NT2/D1 (cell line): ENCODE measurements at regions not wholly inside any gene's neighbourhood (a gene's known extent, or its start where the extent isn't known, plus 50 kb on each side); places are given as distances from the start of the nearest gene placed in this dataset.

Source experiments
- DNase-seq: peaks from one replicate; pipeline ENCODE4 v3.0.0-alpha.2; 2011; ENCODE audit warnings: low read depth, low spot score
- H3K27me3 ChIP-seq: 2 replicates; pipeline ENCODE4 v1.6.0; 2011; ENCODE audit warnings: mild to moderate bottlenecking; ENCODE audit not compliant: insufficient read length, insufficient read depth
- H3K36me3 ChIP-seq: 2 replicates; pipeline ENCODE4 v1.6.1; 2011; ENCODE audit warnings: mild to moderate bottlenecking, low read length, mixed read lengths; ENCODE audit not compliant: insufficient read depth, insufficient read length
- H3K4me1 ChIP-seq: 2 replicates; pipeline ENCODE4 v1.5.1; 2011; ENCODE audit not compliant: insufficient read depth, insufficient read length
- H3K4me3 ChIP-seq: 2 replicates; pipeline ENCODE4 v1.5.1; 2011; ENCODE audit warnings: low read depth; ENCODE audit not compliant: insufficient read length
- H3K9ac ChIP-seq: 2 replicates; pipeline ENCODE4 v1.6.0; 2011; ENCODE audit warnings: low read depth; ENCODE audit not compliant: insufficient read length
- H3K9me3 ChIP-seq: 2 replicates; pipeline ENCODE4 v1.5.1; 2011; ENCODE audit warnings: mild to moderate bottlenecking, low read length; ENCODE audit not compliant: insufficient read depth
- SUZ12 ChIP-seq: IDR thresholded peaks from 2 replicates; pipeline ENCODE4 v1.6.1; 2011; ENCODE audit not compliant: insufficient read length, insufficient read depth; ENCODE audit errors: extremely low read depth
- YY1 ChIP-seq: IDR thresholded peaks from 2 replicates; pipeline ENCODE4 v1.6.1; 2011; ENCODE audit not compliant: insufficient read length, insufficient read depth
- ZNF274 ChIP-seq: IDR thresholded peaks from 2 replicates; pipeline ENCODE4 v1.6.1; 2011; ENCODE audit warnings: mild to moderate bottlenecking, low read depth, low read length

DNA sequence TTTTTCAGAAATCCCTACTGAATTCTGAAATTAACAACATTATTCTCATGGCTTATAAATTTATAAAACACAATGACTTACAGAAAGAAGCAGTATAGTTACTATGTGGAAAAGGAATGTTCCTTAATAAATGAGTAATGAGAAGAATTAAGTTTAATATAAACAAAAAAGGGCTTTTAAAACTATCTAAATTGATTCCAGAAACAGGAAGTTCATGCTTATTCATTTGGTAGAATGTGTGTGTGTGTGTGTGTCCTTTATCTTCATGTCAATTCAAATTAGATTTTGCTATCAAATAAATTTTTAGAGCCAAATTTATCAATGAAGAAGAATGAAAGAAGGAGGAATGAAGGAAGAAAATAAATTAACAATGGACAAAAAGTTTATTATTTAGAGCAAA lies 440.8 kb upstream of the LRRTM4 start:
- Histone ChIP-seq H3K36me3 (no peaks in the 10 kb centered on the region), H3K4me3 (no peak overlapping the region), H3K27me3 (no peaks in the 10 kb centered on the region), H3K4me1 (no peaks in the 10 kb centered on the region), H3K9me3 (no peaks in the 10 kb centered on the region), H3K9ac (no peak overlapping the region)
- no peak for DNase-seq
- TF ChIP-seq YY1, result no peak
- no peak for TF ChIP-seq SUZ12
- TF ChIP-seq ZNF274, result no peak

DNA sequence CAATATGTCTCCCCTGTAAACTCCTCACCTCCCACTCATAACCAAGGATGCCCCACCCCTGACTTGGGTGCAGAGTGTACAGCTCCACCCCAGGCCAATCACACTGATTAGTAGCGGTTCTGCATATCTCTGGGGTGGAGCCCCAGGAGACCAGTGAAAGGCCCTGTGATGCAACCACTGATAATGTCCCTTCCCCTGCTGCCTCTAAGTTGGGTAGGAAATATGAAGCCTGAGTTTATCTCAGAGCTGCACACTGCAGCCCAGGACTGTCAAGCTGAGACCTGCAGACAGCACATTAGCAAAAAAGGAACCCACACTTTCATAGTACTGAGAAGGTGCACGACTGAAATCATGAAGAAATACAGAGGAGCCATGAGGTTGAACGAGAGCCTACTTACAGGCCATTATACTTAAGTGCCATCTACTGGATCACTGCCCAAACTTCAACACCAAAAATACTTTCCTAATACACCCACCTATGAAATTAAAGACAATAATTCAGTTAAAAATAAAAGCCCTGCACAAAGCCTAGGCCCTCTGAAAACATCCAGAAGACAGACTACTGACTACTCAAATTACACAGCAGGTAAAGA lies 455.4 kb upstream of the LRRTM4 start:
- DNase-seq, result peak; percentile 2

DNA sequence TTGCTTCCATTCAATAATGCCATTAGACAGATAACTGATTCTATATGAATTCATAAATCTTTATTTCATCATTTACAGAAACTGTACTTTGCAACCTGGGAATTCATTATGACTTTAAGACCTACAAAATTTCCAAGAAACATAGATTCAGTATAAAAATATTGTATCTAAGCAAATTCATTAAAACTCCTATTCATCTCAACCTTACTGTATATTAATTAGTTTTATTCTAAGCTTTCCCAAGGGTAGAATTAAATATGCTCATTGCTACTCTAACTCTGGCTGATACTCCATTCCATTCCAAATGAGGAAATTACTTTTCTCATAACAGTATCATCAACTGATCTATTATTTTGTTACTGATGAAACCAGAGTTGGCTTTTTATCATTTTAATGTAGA lies 473.0 kb upstream of the LRRTM4 start:
- no peaks in the 10 kb centered on the region for H3K36me3 ChIP-seq
- no peaks in the 10 kb centered on the region for H3K4me1 ChIP-seq
- no peak overlapping the region for H3K9ac ChIP-seq
- no peak overlapping the region for H3K4me3 ChIP-seq
- TF ChIP-seq SUZ12 (no peak), YY1 (no peak), ZNF274 (no peak)
- no peaks in the 10 kb centered on the region for H3K9me3 ChIP-seq
- H3K27me3 ChIP-seq, result no peaks in the 10 kb centered on the region
- DNase-seq, result no peak

More for the DNA sequence above, 455.4 kb upstream of the LRRTM4 start:
- Histone ChIP-seq H3K36me3 (no peaks in the 10 kb centered on the region), H3K9ac (no peak overlapping the region), H3K9me3 (no peaks in the 10 kb centered on the region), H3K27me3 (no peaks in the 10 kb centered on the region), H3K4me1 (no peaks in the 10 kb centered on the region), H3K4me3 (no peak overlapping the region)
- no peak for TF ChIP-seq ZNF274
- no peak for TF ChIP-seq SUZ12
- TF ChIP-seq YY1, result no peak

DNA sequence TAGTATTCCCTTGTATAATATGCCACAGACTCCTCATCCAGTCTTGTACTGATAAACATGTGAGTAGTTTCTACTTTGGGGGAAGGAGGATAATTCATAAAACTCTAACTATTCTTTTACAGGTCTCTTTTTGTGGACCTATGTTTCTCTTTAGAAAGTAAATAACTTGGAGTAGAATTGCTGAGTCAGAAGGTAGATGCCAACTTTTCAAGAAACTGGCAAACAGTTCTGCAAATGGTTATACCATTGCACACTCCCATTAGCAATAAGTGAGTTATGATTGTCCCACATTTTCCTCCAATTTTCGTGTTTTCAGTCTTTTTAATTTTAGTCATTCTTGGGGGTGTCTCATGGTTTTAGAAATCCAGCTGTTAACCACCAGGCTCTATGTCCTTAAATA lies 477.2 kb upstream of the LRRTM4 start:
- H3K9me3 ChIP-seq, result no peaks in the 10 kb centered on the region
- H3K36me3 ChIP-seq, result no peaks in the 10 kb centered on the region
- H3K4me1 ChIP-seq, result no peaks in the 10 kb centered on the region
- H3K4me3 ChIP-seq, result no peak overlapping the region
- TF ChIP-seq ZNF274 (no peak), YY1 (no peak), SUZ12 (no peak)
- no peak overlapping the region for H3K9ac ChIP-seq
- no peak for DNase-seq
- H3K27me3 ChIP-seq, result no peaks in the 10 kb centered on the region

DNA sequence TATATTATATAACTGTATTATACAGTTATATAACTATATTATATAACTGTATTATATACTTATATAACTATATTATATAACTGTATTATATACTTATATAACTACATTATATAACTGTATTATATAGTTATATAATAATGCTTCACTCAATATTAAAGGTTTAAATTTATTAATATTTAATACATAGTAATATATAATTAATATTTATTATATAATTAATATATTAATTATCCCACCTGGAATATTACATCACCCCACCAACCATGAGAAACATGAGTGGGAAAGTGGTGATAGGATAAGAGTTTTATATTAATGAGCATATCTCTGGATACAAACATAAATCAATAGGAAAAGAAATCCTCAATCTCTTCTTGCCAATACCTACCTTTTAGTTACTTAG lies 487.1 kb upstream of the LRRTM4 start:
- DNase-seq, result no peak
- H3K36me3 ChIP-seq, result no peaks in the 10 kb centered on the region
- H3K4me3 ChIP-seq, result no peak overlapping the region
- no peaks in the 10 kb centered on the region for H3K9me3 ChIP-seq
- TF ChIP-seq YY1, result no peak
- TF ChIP-seq SUZ12, result no peak
- TF ChIP-seq ZNF274, result no peak
- H3K4me1 ChIP-seq, result no peaks in the 10 kb centered on the region
- no peak overlapping the region for H3K9ac ChIP-seq
- no peaks in the 10 kb centered on the region for H3K27me3 ChIP-seq

DNA sequence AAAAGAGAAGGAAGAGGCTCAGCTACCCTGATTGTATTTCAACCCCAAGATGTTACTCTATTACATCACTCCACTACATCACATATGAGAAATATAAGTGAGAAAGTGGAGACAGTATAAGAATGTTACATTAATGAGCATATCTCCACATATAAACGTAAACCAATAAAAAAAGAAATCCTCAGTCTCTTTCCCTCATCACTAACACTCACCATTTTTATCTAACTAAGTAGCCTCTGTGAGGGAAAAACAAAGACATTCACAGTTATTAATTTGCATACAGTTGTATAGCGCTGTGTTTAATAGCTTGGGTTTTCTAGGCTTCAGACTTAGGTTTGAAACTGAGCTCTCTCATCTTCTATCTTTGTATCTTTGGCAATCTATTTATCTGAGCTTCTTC lies 489.1 kb upstream of the LRRTM4 start:
- Histone ChIP-seq H3K4me1 (no peaks in the 10 kb centered on the region), H3K27me3 (no peaks in the 10 kb centered on the region), H3K36me3 (no peaks in the 10 kb centered on the region), H3K9me3 (no peaks in the 10 kb centered on the region), H3K4me3 (no peak overlapping the region), H3K9ac (no peak overlapping the region)
- DNase-seq, result no peak
- no peak for TF ChIP-seq ZNF274
- no peak for TF ChIP-seq YY1
- no peak for TF ChIP-seq SUZ12

DNA sequence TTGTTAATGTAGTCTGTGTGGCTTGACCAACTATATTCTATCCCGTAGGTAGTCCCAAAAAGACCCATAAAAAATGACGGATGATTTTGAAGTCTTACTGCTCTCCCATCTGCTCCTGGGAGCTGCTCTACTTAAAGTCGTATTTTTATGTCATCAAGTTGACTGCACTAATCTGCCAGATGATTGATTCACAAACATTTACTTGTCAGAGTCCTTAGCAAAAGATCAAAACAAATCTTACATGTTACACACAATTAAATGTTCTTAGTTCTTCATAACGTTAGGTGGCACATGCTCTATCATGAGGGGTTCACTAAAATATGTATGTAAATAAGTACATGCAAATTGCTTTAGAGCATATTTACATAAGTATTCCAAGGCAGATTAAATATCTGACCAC lies 498.3 kb upstream of the LRRTM4 start:
- no peak for DNase-seq
- no peaks in the 10 kb centered on the region for H3K36me3 ChIP-seq
- TF ChIP-seq ZNF274 (no peak), YY1 (no peak), SUZ12 (no peak)
- no peaks in the 10 kb centered on the region for H3K4me1 ChIP-seq
- H3K27me3 ChIP-seq, result no peaks in the 10 kb centered on the region
- H3K9ac ChIP-seq, result no peak overlapping the region
- no peaks in the 10 kb centered on the region for H3K9me3 ChIP-seq
- H3K4me3 ChIP-seq, result no peak overlapping the region

DNA sequence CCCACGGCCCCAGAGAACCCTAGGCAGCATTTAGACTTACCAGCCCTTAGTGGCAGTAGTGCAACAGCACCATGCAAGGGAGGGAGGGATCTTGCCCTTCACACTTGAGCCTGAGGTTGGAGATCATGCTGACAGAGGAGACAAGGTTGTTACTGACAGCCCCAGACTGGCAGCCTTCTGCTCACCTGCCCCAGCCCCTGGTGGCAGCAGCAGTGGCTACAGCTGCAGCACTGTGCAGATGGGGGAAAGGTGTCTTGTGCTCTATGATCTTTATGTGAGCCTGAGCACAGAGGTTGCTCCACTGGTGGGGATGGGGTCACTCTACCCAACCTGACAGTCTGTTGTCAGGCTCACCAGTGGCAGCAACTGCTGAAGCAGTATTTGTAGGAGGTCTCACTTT lies 501.2 kb upstream of the LRRTM4 start:
- no peaks in the 10 kb centered on the region for H3K4me1 ChIP-seq
- H3K36me3 ChIP-seq, result no peaks in the 10 kb centered on the region
- no peak for DNase-seq
- H3K27me3 ChIP-seq, result no peaks in the 10 kb centered on the region
- H3K9me3 ChIP-seq, result no peaks in the 10 kb centered on the region
- no peak overlapping the region for H3K4me3 ChIP-seq
- no peak overlapping the region for H3K9ac ChIP-seq
- TF ChIP-seq YY1 (no peak), ZNF274 (no peak), SUZ12 (no peak)
